Large intestine (tissue), 3 donors: ENCODE measurements at regions not wholly inside any gene's neighbourhood (a gene's known extent, or its start where the extent isn't known, plus 50 kb on each side); places are given as distances from the start of the nearest gene placed in this dataset.

Experiments used
- DNase-seq, 2 donors: peaks; one replicate each; pipeline versions ENCODE4 v3.0.0 to v3.0.0-alpha.2; 2013
- H3K27ac ChIP-seq: one replicate; pipeline ENCODE4 v1.5.1; 2013; ENCODE audit warnings: low read length
- H3K27me3 ChIP-seq: 2 replicates; pipeline ENCODE4 v1.6.1; 2013; ENCODE audit warnings: low read length; ENCODE audit not compliant: control insufficient read depth, insufficient read depth
- H3K36me3 ChIP-seq: 2 replicates; pipeline ENCODE4 v1.6.1; 2013; ENCODE audit warnings: low read length; ENCODE audit not compliant: control insufficient read depth, insufficient read depth
- H3K4me1 ChIP-seq: one replicate; pipeline ENCODE4 v1.6.1; 2013; ENCODE audit warnings: low read length; ENCODE audit not compliant: control insufficient read depth, insufficient read depth
- H3K4me3 ChIP-seq: one replicate; pipeline ENCODE4 v1.5.1; 2013; ENCODE audit warnings: low read length
- H3K9me3 ChIP-seq: one replicate; pipeline ENCODE4 v1.6.1; 2013; ENCODE audit warnings: mild to moderate bottlenecking, low read depth, low read length, moderate library complexity; ENCODE audit not compliant: control insufficient read depth
- WGBS: methylation state at CpG from one replicate; pipeline ENCODE4 v1.1.5; 2013; ENCODE audit warnings: low lambda C conversion rate; ENCODE audit not compliant: insufficient coverage; 5-methylcytosine and 5-hydroxymethylcytosine counted together

GRCh38 chr2:215772634-215773563 is 240.5 kb downstream of the MREG start:
- Histone ChIP-seq H3K4me1 (peaks cover 23% of the 10 kb centered on the region), H3K27me3 (no peaks in the 10 kb centered on the region), H3K27ac (no peak overlapping the region), H3K36me3 (no peaks in the 10 kb centered on the region), H3K9me3 (no peaks in the 10 kb centered on the region), H3K4me3 (no peak overlapping the region)
- 86% methylated on average over 2 of the region's 5 CpGs for WGBS
- no peak for DNase-seq

GRCh38 chr2:215772003-215772402 is 241.3 kb downstream of the MREG start:
- WGBS, result 14% methylated on average over 1 of the region's 1 CpG
- H3K9me3 ChIP-seq, result no peaks in the 10 kb centered on the region
- DNase-seq, result peak; percentile 16 to 57
- H3K27me3 ChIP-seq, result no peaks in the 10 kb centered on the region
- no peak overlapping the region for H3K4me3 ChIP-seq
- no peaks in the 10 kb centered on the region for H3K36me3 ChIP-seq
- peak overlapping the region; percentile 32 for H3K27ac ChIP-seq
- H3K4me1 ChIP-seq, result peaks cover 23% of the 10 kb centered on the region

- peak overlapping the region; percentile 32 for H3K27ac ChIP-seq
- DNase-seq, result no peak
- no peaks in the 10 kb centered on the region for H3K9me3 ChIP-seq
- H3K36me3 ChIP-seq, result no peaks in the 10 kb centered on the region
- 87% methylated on average over 2 of the region's 2 CpGs for WGBS
- no peak overlapping the region for H3K4me3 ChIP-seq
- H3K4me1 ChIP-seq, result peaks cover 23% of the 10 kb centered on the region
- H3K27me3 ChIP-seq, result no peaks in the 10 kb centered on the region
These were observed 242.1 kb downstream of the MREG start for GRCh38 chr2:215771241-215771640.

GRCh38 chr2:215770668-215771067 is 242.7 kb downstream of the MREG start:
- Histone ChIP-seq H3K4me3 (no peak overlapping the region), H3K36me3 (no peaks in the 10 kb centered on the region), H3K27ac (peak overlapping the region; percentile 32), H3K4me1 (peaks cover 23% of the 10 kb centered on the region), H3K9me3 (no peaks in the 10 kb centered on the region), H3K27me3 (no peaks in the 10 kb centered on the region)
- 100% methylated on average over 1 of the region's 4 CpGs for WGBS
- DNase-seq, result peak in 1 of 2 donors; percentile 26

GRCh38 chr2:215769246-215769645 is 244.1 kb downstream of the MREG start:
- WGBS, result 73% methylated on average over 2 of the region's 2 CpGs
- H3K4me3 ChIP-seq, result no peak overlapping the region
- H3K27me3 ChIP-seq, result no peaks in the 10 kb centered on the region
- no peaks in the 10 kb centered on the region for H3K36me3 ChIP-seq
- no peak overlapping the region for H3K27ac ChIP-seq
- no peaks in the 10 kb centered on the region for H3K9me3 ChIP-seq
- H3K4me1 ChIP-seq, result peaks cover 23% of the 10 kb centered on the region
- DNase-seq, result no peak

- no CpG with 5 or more reads among the region's 1 CpG for WGBS
- Histone ChIP-seq H3K27me3 (no peaks in the 10 kb centered on the region), H3K27ac (no peak overlapping the region)
These were observed 245.7 kb downstream of the MREG start for GRCh38 chr2:215767625-215768024.

GRCh38 chr2:215765729-215766360 is 247.5 kb downstream of the MREG start:
- Histone ChIP-seq H3K27ac (no peak overlapping the region), H3K27me3 (no peaks in the 10 kb centered on the region), H3K9me3 (no peaks in the 10 kb centered on the region), H3K36me3 (no peaks in the 10 kb centered on the region), H3K4me1 (peaks cover 7% of the 10 kb centered on the region), H3K4me3 (no peak overlapping the region)
- no CpG with 5 or more reads among the region's 4 CpGs for WGBS
- no peak for DNase-seq

More at GRCh38 chr2:215767625-215768024, 245.7 kb downstream of the MREG start:
- no peaks in the 10 kb centered on the region for H3K9me3 ChIP-seq
- H3K4me1 ChIP-seq, result peaks cover 18% of the 10 kb centered on the region
- no peak for DNase-seq
- H3K4me3 ChIP-seq, result no peak overlapping the region
- H3K36me3 ChIP-seq, result no peaks in the 10 kb centered on the region

GRCh38 chr2:215764441-215765048 is 248.8 kb downstream of the MREG start:
- H3K9me3 ChIP-seq, result no peaks in the 10 kb centered on the region
- no peaks in the 10 kb centered on the region for H3K4me1 ChIP-seq
- no peak for DNase-seq
- no CpG with 5 or more reads among the region's 1 CpG for WGBS
- no peak overlapping the region for H3K27ac ChIP-seq
- H3K27me3 ChIP-seq, result no peaks in the 10 kb centered on the region
- no peaks in the 10 kb centered on the region for H3K36me3 ChIP-seq
- no peak overlapping the region for H3K4me3 ChIP-seq

GRCh38 chr2:215760557-215760956 is 252.8 kb downstream of the MREG start:
- Histone ChIP-seq H3K27ac (no peak overlapping the region), H3K4me1 (no peaks in the 10 kb centered on the region), H3K4me3 (no peak overlapping the region), H3K9me3 (no peaks in the 10 kb centered on the region), H3K27me3 (no peaks in the 10 kb centered on the region), H3K36me3 (no peaks in the 10 kb centered on the region)
- DNase-seq, result no peak

- Histone ChIP-seq H3K4me3 (no peak overlapping the region), H3K36me3 (no peaks in the 10 kb centered on the region), H3K4me1 (no peaks in the 10 kb centered on the region), H3K9me3 (no peaks in the 10 kb centered on the region), H3K27me3 (no peaks in the 10 kb centered on the region), H3K27ac (no peak overlapping the region)
- DNase-seq, result no peak
- WGBS, result no CpG with 5 or more reads among the region's 2 CpGs
These were observed 253.3 kb downstream of the MREG start for GRCh38 chr2:215760091-215760490.
